ENCODE measurements at regions not wholly inside any gene's neighbourhood (a gene's known extent, or its start where the extent isn't known, plus 50 kb on each side); places are given as distances from the start of the nearest gene placed in this dataset.
"Not testable (repeated sequence)": the region's sequence is repeated elsewhere in the genome, so short reads cannot be mapped to it uniquely, and the experiment has no call there.

DNA sequence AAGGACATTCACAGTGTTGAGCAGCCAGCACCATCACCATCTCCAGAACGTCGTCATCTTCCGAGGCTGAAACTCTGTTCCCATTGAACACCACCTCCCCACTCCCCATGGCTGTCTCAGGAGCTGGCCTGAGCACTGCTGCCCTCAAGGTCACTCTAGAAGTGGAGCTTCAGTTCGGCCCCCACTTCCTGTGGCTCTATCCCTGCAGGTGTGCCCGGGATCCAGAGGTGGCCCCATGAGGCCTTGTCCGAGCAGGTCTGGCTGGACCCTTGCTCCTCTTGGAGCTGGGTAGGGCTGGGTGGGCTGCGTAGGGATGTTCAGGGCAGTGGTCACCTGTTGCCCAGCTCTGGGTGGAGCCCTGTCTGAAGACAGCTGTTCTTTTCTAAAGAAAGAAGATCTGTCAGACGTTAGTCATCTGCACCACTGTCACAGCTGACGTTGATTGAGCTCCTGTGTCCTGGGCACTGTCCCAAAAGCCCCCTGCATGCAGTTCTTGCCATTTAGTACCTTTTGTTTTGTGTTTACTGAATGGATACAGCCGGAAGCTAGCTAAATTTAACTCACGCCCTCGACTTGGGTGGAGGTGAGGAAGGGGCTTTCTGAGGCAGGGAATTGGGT, 75.5 kb upstream of the CLDN5 start:
- no peak for DNase-seq

DNA sequence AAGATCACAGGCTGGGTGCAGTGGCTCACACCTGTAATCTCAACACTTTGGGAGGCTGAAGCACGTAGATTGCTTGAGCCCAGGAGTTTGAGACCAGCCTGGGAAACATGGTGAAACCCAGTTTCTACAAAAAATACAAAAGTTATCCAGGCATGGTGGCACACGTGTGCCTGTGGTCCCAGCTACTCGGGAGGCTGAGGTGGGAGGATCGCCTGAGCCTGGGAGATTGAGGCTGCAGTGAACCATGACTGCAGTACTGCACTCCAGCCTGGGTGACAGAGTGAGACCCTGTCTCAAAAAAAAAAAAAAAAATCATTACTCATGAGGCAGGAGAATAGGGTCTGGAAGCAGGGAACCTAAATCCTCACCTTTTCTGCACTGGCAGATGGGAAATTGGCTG, 79.1 kb upstream of the CLDN5 start:
- DNase-seq = not testable (repeated sequence)

DNA sequence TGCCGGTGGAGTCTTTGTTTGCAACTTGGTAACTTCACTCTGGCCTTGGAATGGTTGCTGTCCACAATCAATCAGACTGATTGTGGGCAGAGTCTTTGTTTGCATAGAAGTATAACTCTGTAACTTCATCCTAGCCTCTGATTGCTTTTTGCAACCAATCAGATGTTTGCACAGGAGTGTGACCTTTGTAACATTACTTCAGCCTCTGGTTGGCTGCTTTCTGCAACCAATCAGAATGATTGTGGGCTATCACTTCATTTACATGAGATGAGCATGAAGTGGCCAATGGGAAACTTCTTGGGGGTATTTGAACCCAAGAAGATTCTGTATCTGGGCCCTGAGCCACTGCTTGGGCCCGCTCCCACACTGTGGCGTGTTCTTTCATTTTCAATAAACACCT, 79.6 kb upstream of the CLDN5 start:
- no peak for DNase-seq

DNA sequence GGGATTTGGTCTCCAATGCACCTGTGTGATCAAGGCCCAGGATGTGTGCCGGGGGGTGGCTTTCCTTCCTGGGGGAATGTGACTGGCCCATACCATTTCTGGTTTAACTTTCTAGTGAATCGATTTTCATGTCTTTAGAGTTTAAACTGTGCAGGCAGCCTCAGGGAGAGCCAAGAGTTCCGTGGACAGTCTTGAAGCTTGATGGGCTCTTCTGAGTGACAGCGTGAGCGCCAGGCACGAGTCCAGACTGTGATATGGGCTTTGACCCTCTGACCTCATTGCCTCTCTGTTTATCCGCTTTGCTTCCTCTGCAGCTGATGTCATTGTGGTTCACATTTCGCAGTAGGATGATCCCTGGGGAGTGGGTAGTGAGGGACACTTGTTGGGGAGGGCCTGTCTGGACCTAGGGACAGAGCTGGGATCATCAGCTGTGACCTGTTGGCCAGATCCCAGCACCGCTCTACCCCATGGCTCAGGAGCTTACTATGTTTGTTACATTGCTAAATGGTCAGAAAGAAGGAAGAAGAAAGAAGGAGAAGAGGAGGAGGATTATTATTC, 80.6 kb upstream of the CLDN5 start:
- DNase-seq = no peak

DNA sequence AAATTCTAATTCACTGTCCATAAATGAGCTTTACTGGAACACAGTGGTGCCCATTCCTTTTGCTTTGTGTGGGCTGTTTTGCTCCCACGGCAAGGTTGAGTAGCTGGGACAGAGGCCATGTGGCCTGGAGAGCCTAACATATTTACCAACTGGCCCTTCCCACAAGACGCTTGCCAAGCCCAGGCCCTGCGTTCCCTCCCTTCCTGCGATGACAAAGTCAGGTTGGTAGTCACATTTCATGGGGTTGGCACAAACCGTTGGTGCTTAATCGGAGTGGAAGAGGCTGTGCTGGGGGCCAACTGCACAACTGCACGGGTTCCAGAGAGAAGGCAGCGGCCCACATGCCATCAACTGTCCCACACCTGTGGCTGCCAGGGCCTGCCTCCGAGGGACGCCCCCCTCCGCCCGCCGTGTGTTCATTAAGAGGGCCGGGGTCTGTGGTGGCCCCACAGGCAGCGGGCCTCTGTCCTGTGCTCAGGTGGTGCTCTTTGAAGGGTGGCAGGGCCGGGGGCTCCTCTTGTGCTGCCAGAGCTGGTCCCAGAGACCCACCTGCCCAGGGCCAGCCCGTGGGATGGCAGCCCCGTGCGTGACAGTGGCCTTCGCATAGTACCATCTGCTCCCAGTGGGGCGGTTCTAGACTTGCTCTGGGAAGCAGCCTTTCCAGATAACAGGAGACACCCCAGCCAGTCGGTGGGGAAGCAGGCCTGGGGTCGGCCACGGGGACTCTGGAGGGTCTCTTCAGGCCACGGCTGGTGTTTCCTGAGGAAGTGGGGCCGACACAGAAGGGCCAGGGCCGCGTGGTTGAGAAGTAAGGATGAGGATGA, 81.5 kb upstream of the CLDN5 start:
- DNase-seq = no peak

DNA sequence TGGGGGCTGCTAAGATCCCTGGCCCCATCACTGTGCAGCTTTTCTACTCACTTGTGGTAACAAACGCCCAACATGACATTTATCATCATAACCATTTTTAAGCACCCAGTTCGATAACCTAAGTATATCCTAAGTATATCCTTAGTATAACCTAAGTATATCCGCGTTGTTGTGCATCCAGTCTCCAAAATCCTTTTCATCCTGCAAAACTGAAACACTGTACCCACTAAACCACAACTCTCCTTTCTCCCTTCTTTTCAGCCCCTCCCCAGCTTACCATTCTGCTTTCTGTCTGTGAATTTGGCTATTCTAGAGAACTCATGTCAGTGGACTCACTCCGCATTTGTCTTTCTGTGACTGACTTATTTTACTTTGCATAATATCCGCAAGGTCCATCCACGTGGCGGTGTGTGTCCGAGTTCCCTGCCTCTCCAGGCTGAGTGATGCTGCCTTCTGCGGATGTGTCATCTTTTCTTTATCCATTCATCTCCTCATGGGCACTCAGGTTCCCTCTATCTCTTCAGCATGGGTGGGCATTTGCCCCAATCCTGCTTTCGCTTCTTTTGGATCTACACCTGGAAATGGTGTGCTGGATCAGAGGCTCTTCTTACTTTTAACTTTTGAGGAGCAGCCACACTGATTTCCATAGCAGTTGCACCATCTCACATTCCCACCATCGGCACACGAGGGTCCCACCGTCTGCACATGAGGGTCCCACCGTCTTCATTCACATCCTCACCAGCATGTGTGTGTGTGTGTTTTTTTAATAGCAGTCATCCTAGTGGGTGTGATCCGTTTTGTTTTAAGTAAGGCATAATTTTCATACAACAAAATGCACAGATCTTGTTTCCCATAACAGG, 82.4 kb upstream of the CLDN5 start:
- no peak for DNase-seq

DNA sequence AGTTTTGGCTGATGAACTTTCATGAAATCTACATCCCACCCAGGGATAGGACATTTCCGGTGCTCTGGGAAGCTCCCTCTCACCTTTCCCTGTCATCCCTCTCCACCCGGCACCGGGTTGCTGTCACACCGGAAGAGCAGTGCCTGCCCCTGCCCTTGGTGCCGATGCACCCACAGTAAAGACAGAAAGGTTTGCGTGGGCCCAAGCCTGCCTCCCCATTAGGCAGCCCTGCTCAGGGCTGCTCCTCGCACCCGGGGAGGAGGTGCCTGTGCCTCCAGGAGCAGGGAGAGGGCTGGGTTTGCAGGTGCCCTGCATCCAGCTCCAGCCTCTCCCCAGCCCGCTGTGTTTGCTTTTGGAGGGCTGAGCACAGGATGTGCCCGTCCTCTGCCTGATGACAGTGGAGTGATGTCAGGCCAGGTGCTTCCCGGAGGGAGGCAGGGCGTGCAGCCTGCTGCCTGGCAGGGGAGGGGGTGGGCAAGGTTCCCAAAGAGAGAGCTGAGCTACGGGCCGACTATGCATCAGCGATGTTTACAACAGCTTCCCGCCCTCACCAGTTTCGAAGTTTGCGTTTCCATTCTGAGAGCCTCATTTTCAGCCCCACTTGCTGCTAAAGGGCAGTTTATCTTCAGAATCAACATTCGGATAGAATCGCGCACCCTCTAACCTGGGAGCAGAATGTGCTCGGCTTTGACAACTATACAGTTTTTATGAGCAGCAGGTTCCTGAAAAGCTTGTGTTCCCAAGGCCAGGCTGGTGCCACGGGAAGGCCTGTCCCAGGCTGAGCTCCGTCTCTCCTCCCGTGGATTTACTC, 83.2 kb upstream of the CLDN5 start:
- DNase-seq = no peak

DNA sequence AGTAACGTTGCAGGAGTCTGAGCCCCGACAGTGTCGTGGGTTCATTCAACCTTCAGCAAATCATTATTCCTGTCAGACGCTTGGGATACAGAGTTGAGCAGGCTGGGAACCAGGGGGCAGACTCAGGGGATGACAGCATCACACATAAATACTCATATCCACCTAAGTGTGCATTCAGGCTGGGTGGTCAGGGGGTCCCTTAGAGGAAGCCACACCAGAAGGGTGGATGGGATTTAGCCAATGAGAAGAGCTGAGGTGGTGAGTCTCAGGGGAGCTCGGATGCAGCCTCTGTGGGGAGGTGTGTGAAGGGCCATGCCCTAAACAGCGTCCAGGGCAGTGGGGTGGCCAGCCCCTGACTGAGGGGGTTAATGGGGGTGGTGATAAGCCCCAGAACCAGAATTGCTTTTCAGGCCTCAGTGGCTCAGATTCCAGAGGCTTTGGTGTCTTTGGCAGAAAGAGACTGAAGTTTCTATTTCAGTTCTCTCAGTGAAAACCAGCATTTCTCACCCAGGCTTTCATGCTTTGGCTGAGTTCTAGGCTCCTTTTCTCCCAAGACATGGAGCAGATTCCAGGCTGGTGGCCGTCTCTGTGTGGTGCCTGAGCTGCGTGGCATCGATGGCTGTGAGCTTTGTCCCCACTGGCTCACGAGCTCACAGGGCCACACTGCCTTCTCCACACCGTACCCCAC, 83.9 kb upstream of the CLDN5 start:
- no peak for DNase-seq

DNA sequence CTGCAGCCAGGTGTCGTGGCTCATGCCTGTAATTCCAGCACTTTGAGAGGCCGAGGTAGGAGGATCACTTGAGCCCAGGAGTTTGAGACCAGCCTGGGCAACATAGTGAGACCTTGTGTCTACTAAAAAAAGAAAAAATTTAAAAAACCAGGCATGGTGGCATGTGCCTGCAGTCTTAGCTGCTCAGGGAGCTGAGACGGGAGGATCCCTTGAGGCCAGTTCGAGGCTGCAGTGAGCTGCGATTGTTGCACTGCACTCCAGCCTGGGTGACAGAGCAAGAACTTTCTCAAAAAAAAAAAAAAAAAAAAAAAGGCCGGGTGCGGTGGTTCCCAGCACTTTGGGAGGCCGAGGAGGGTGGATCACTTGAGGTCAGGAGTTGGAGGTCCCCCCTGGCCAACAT, 85.5 kb upstream of the CLDN5 start:
- DNase-seq = not testable (repeated sequence)

DNA sequence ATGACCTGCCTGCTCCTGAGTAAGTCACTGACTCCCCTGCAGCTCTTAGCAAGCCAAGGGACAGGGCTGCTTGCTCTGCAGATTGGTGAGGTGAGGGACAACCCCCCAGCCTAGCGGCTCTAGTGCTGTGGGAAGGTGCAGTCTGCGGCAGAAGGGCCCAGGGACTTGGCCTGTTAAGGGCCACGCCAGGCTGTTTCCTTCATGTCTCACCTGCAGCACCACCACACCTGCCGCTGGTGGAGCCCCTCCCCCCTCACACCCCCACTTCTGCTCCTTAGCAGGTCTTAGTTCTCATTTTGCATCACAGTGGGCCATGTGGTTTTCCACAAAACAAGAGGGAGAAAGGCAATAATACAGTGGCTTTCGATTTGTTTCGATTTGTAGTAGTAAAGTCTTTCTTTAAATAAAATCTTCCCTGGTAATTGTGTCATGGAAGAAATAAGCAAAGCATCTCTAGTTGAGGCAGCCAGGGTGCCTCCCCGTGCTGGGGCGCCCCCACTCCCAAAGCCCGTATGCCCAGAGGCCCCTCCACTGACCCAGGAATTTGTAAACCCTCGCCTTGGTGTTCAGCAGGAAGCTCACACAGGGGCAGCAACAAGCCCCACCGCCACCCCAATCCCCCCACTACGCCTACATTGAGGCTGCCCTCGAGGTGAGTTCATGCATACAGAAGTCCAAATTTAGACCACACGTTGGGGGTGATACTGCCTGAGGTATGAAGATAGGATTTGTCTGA, 86.5 kb upstream of the CLDN5 start:
- no peak for DNase-seq

DNA sequence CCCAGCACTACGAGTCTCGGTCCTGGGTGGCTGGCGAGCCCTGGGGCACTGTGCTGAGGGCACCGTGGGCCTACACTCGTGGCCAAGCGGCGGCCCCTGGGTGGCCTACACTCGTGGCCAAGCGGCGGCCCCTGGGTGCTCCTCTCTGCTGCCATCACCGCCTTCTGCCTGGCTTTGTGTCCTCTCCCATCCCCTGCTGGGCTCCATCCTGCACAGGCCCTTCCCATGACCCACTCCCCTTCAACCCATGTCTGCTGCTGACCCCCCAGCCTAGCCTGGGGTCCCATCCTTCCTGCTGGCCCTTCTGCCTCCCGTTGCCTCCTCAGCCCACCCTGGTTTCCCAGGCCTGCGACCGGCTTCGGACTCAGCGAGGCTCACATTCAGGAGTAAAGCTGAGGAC, 87.4 kb upstream of the CLDN5 start:
- DNase-seq = no peak

DNA sequence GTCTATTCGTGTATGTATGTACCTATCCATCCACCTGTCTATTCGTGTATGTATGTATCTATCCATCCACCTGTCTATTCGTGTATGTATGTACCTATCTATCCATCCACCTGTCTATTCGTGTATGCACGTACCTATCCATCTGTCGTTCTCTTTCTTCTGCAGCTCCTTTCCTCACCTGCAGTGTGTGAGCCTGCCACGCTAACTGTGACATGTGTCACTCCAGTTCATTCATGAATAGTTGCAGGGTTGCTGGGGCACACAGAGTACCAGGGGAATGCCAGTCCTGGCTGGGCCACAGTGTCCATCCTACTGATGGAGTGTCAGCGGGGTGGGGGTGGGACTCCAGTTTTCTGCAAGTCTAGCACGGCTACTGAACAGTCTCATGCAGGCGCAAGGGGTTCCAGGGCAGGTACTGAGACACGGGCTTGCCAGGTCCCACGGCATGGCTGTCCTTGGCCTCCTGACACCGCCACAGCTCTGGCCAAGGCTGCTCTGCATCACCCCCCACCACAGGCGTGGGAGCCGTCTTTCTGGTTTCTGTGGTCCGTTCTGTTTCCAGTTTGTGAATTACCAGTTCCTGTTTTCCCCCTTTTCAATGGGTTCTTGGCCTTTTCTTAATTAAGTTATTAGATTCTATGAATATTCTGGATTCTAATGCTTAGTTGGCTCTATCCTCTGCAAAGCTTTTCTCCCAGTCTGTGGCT, 88.8 kb upstream of the CLDN5 start:
- DNase-seq = no peak

DNA sequence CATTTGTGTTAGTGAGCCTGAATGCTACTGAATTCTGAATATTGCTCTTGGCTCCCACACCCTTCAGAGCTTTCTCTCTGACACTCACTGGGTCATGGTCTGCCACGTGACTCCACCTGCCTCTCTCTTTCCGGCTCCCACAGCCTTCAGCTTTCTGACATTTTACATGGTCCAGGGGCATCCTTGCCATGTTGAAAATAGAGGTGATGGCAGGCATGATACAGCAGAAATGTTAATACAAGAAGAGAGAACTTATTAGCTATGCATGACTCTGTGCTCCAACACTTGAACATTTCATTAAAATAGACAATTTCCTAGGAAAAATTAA, 90.3 kb upstream of the CLDN5 start:
- DNase-seq = no peak

DNA sequence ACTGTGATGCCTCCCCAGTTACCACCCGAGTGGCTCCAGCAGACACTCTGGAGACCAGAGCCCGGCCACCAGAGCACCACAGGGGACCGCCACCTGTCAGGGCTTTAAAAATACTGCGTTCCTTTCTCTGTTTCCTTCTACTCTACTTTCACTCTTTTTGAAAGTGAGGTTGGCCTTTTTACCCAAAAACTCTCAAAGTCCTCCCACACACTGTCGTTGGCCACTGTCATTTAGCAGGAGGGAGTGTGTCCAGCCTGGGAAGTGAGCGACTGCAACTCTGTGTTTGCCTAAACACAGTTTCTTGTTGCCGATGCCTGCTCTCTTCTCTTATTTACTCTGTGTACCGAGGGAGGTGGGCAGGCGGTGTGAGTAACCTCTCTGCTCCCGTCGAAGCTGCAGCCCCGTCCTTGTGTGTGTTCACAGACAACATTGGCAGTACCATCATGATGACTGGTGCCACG, 90.8 kb upstream of the CLDN5 start:
- DNase-seq = no peak

DNA sequence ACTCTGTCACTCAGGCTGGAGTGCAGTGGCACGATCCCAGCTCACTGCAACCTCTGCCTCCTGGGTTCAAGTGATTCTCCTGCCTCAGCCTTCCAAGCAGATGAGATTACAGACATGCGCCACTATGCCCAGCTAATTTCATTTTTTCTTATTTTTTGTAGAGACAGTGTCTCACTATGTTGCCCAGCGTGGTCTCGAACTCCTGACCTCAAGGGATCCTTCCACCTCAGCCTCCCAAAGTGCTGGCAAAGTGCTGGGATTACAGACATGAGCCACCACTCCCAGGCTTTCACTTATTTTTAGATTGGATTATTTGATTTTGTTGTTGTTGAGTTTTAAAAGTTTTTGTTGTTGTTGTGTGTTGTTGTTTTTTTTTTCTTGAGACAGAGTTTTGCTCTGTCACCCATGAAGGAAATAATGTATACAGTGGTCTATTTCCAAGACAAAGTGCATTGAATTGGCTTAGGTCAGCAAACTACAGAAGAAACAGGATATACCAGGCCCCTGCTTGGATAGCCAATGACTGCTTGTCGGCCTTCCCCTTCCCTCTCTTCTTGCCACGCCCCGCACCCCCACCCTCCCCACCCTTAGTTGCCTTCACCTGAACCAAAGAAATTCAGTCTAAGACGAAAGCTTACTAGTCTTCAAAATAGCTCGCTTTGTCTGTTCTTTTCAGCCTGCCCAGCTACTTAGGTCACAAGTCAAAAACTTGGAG, 91.8 kb upstream of the CLDN5 start:
- no peak for DNase-seq

DNA sequence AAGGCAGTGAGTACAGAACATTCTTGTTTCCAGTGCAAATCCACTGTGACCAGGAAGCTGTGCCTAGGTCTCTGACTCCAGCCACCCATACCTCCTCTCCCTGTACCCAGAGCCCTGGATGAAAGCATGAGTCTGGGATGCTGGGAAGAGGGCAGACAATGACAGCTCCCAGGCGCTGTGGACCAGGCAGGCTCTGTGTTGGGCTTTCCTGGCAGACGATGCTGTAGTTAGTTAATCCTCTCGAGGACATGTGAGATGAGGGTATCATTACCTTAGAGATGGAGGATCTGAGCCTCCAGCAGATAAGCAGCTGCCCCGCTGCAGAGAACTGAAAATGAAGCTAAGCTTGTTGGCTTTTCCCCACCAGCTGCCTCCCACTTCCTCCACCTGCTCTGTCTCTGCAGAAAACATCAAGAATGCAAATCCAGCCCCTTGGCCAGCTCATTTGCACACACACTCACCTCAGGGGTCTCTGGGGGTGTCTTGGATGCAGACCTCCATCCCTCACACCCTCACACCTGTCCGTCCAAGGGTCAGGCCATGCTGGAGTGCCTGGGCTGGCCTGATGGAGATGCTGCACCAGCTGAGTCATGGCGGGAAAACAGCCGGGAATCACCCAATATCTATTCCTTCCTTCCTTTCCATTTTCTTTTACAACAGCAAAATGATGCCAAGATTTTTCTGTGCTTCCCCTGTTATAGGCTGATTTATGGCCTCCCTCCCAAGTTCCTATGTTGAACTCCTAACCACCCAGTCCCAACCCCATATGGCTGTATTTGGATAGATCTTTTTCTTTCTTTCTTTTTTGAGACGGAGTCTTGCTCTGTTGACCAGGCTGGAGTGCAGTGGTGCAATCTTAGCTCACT, 94.9 kb upstream of the SEPTIN5 start:
- DNase-seq = no peak

DNA sequence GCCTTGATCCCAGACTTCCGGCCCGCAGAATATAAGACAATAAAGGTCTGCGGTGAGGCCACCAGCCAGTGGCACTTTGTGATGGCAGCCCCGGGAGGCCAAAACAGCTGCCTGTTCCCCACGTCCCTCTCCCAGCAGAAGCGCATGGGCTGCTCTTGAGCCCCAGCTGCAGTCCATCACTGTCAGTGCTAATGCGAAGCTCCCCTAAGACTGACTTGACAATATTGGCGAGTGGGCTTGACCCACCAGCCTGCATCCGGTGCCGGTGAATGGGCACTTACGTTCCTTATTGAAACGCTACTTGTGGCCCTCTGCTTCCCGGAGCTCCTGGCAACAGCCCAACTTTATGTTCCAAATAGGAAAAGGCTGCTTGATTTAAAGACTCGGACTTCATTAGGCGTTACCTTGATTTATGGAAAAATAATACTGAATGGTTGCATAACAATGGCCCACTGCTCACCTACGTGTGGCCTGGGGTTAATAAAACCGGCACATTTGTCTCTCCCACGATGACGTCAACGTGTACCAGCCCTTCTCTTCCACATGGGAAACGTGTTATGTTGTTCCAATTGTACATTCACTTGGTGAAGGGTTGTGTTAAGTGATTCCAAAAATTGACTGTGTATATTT, 93.4 kb upstream of the SEPTIN5 start:
- DNase-seq = no peak

All from left kidney (tissue), 1 donor.